SK-N-SH (cell line): ENCODE measurements at regions not wholly inside any gene's neighbourhood (a gene's known extent, or its start where the extent isn't known, plus 50 kb on each side); places are given as distances from the start of the nearest gene placed in this dataset.

Experiments
- EP300 ChIP-seq, 2 experiments: IDR thresholded peaks; 2 replicates each; pipeline versions ENCODE4 v1.4.0 to v1.6.1; 2012; ENCODE audit warnings: borderline replicate concordance in 1 of 2, low read depth in 1 of 2, low read length in 1 of 2
- EZH2phosphoT487 ChIP-seq: fragments of 200-600 bp; sonication (generic); IDR thresholded peaks from 2 replicates; pipeline ENCODE4 v1.6.1; 2017; ENCODE audit warnings: low read depth, mixed run types, mild to moderate bottlenecking, antibody characterized with exemption, moderate library complexity, borderline replicate concordance
- POLR2AphosphoS5 ChIP-seq: IDR thresholded peaks from 2 replicates; pipeline ENCODE4 v1.6.1; 2012; ENCODE audit warnings: low read depth, low read length
- TF ChIP-seq, protein P1 (sequence below): fragments of 200-600 bp; sonication (generic); IDR thresholded peaks from 2 replicates; pipeline ENCODE4 v1.6.1; 2017; ENCODE audit warnings: antibody characterized with exemption, mild to moderate bottlenecking, moderate library complexity

DNA sequence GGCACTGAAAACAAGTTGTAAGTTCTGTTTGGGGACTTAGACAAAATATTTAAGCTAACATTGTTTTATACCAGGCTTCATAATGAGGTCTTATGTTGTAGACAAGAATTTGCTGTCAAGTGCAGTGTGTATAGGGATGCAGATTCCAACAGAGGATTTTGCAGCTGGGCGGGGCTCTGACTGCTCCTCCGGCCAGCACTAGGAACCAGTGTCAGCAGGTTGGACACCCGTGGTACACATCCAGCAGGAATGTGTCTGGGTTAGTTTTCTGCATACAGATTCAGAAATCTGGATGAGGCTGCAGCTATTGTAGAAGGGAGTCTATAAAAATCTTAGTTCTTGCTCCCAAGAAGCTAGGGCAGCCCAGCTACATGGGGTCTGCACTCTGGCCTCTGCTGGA is 194.3 kb upstream of the RBM19 start:
- no peak for TF ChIP-seq EP300 (IDR thresholded peaks at IDR 0.05; ENCODE audit: borderline replicate concordance in 1 of 2, low read depth in 1 of 2, low read length in 1 of 2)
- TF ChIP-seq EZH2phosphoT487: no peak
- TF ChIP-seq, protein P1, sequence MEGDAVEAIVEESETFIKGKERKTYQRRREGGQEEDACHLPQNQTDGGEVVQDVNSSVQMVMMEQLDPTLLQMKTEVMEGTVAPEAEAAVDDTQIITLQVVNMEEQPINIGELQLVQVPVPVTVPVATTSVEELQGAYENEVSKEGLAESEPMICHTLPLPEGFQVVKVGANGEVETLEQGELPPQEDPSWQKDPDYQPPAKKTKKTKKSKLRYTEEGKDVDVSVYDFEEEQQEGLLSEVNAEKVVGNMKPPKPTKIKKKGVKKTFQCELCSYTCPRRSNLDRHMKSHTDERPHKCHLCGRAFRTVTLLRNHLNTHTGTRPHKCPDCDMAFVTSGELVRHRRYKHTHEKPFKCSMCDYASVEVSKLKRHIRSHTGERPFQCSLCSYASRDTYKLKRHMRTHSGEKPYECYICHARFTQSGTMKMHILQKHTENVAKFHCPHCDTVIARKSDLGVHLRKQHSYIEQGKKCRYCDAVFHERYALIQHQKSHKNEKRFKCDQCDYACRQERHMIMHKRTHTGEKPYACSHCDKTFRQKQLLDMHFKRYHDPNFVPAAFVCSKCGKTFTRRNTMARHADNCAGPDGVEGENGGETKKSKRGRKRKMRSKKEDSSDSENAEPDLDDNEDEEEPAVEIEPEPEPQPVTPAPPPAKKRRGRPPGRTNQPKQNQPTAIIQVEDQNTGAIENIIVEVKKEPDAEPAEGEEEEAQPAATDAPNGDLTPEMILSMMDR: no peak
- no peak for TF ChIP-seq POLR2AphosphoS5
